Central memory CD8-positive, alpha-beta T cell (primary cell): ENCODE measurements at regions not wholly inside any gene's neighbourhood (a gene's known extent, or its start where the extent isn't known, plus 50 kb on each side); places are given as distances from the start of the nearest gene placed in this dataset.

ENCODE experiments used
- ATAC-seq: fragments of 150-1000 bp; cut with Tn5 transposase; replicated peaks from 2 replicates; pipeline ENCODE4 v1.10.0; 2022; ENCODE audit warnings: mild to moderate bottlenecking, moderate FRiP score, moderate number of reproducible peaks; ENCODE audit not compliant: poor library complexity, severe bottlenecking; ENCODE audit errors: extremely low read depth
- DNase-seq, 2 donors: peaks; one replicate each; pipeline ENCODE4 v3.0.0; 2021; ENCODE audit warnings: low spot score in 2 of 2
- H3K27ac Mint-ChIP-seq: one replicate; pipeline ENCODE4 v1.8.0; 2022; ENCODE audit warnings: low read depth, mild to moderate bottlenecking, moderate library complexity, mixed read lengths
- H3K27me3 Mint-ChIP-seq: one replicate; pipeline ENCODE4 v1.8.0; 2022; ENCODE audit warnings: mixed read lengths
- H3K36me3 Mint-ChIP-seq: one replicate; pipeline ENCODE4 v1.8.0; 2022; ENCODE audit warnings: mild to moderate bottlenecking, moderate library complexity, mixed read lengths; ENCODE audit not compliant: insufficient read depth
- H3K4me1 Mint-ChIP-seq: one replicate; pipeline ENCODE4 v1.8.0; 2022; ENCODE audit warnings: mixed read lengths
- H3K4me3 Mint-ChIP-seq: one replicate; pipeline ENCODE4 v1.8.0; 2022; ENCODE audit warnings: mild to moderate bottlenecking, moderate library complexity, mixed read lengths
- H3K9me3 Mint-ChIP-seq: one replicate; pipeline ENCODE4 v1.8.0; 2022; ENCODE audit warnings: mixed read lengths

DNA sequence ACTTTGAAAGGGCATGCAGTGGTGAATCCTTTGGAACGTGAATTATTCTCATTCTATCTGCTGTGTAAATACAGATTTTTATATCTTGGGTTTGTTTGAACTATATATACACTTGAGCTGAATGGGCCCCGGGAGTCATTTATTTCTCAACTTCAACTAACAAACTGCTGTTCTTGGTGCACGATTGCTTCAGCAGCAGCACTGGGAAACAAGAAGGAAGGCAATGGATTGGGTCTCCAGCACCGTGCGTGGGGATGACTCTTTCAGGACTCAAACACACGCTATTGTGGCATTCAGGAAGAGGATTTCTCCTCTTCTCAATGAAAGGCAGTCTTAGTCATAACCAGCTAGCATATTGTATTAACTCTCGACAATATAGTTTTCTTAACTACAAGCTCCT is 226.0 kb upstream of the NFE2L3 start:
- Mint-ChIP-seq H3K36me3 (no peaks in the 10 kb centered on the region), H3K27me3 (peaks cover 71% of the 10 kb centered on the region), H3K9me3 (no peaks in the 10 kb centered on the region), H3K4me1 (no peaks in the 10 kb centered on the region), H3K27ac (no peak overlapping the region), H3K4me3 (no peak overlapping the region)
- DNase-seq = no peak
- no peak for ATAC-seq

- no peak for ATAC-seq
- Mint-ChIP-seq H3K36me3 (no peaks in the 10 kb centered on the region), H3K4me3 (no peak overlapping the region), H3K27me3 (peaks cover 71% of the 10 kb centered on the region), H3K27ac (no peak overlapping the region), H3K4me1 (no peaks in the 10 kb centered on the region), H3K9me3 (no peaks in the 10 kb centered on the region)
- DNase-seq = no peak
Measured at GRCh38 chr7:25926451-25926850, 225.5 kb upstream of the NFE2L3 start.

DNA sequence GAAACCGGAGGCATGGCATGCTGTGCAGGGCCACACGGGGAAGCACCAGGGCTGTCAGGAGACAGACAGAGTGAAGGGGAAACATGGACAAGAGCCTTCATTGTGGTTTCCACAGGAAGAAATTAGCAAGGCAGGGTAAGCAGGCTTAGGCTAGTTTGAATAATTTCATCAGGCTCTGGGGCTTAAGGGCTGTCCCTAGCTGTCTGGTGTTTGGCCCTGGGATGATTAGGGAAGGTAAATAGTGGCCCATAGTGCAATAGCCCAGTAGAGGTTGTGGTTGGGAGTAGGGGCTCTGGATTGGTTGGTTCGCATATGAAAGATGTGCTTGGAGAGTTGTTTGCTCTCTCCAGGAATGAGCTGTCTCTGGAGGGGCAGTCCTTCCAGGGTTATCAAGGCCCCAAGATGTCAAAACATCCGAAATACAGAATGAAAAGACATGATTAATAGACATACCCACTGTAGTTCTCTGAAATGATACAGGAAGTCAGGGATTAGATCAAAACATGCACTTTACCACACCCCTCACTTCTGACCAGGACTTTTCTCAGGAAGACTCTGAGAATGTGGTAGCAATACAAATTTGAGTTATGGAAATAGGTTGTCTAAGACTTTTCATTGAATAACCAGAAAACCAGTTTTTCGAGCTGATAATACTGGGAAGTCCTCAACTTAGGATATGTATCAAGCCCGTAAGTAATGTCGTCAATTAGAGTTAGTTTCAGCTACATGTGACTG is 224.9 kb upstream of the NFE2L3 start:
- no peaks in the 10 kb centered on the region for H3K36me3 Mint-ChIP-seq
- no peaks in the 10 kb centered on the region for H3K9me3 Mint-ChIP-seq
- no peak for ATAC-seq
- H3K27me3 Mint-ChIP-seq = peaks cover 65% of the 10 kb centered on the region
- no peak for DNase-seq
- H3K27ac Mint-ChIP-seq = no peak overlapping the region
- H3K4me3 Mint-ChIP-seq = no peak overlapping the region
- H3K4me1 Mint-ChIP-seq = no peaks in the 10 kb centered on the region

GRCh38 chr7:25927626-25927978 is 224.4 kb upstream of the NFE2L3 start:
- DNase-seq (no peak), ATAC-seq (no peak)
- Mint-ChIP-seq H3K27ac (no peak overlapping the region), H3K36me3 (no peaks in the 10 kb centered on the region), H3K27me3 (peaks cover 64% of the 10 kb centered on the region), H3K4me3 (no peak overlapping the region), H3K9me3 (no peaks in the 10 kb centered on the region), H3K4me1 (no peaks in the 10 kb centered on the region)

DNA sequence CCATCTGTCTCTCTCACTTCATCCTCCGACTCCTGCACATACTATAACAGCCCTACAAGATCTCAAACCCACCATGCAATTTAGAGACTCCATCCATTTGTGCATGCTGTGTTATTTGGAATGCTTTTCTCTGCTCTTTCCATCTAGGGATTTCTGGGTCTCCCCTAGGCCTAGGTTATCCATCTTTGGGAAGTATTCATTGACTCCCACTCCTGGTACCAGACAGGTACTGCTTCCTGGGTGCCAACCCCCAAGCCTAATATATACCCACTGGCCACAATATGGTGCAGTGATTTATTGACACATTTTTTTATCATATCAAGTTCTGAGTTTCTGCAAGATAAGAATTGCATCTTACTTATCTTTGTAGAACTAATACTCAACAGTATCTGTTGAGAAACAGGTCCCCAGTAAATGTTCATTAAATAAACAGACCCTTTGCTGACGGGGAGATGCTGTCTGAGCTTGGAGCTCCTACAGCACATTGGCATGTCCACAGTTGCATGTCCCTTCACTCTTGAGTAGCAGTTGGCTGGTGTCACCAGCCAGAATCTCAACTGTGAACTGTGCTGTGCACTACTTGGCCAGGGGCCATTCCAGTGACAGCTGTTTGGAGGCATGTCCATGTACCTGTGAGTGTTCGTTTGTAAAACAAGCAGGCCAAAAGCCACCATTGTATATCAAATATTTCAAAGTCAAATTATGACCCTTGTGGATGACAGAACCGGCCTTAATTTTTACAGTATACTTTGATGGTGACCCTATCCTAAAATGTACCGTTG is 223.3 kb upstream of the NFE2L3 start:
- Mint-ChIP-seq H3K27me3 (peaks cover 64% of the 10 kb centered on the region), H3K27ac (no peak overlapping the region), H3K9me3 (peaks cover 7% of the 10 kb centered on the region), H3K4me1 (no peaks in the 10 kb centered on the region), H3K4me3 (no peak overlapping the region), H3K36me3 (no peaks in the 10 kb centered on the region)
- ATAC-seq = no peak
- no peak for DNase-seq

GRCh38 chr7:25929448-25929847 is 222.6 kb upstream of the NFE2L3 start:
- Mint-ChIP-seq H3K36me3 (no peaks in the 10 kb centered on the region), H3K9me3 (peaks cover 14% of the 10 kb centered on the region), H3K4me3 (no peak overlapping the region), H3K27ac (no peak overlapping the region), H3K4me1 (no peaks in the 10 kb centered on the region), H3K27me3 (peaks cover 68% of the 10 kb centered on the region)
- no peak for DNase-seq
- no peak for ATAC-seq

DNA sequence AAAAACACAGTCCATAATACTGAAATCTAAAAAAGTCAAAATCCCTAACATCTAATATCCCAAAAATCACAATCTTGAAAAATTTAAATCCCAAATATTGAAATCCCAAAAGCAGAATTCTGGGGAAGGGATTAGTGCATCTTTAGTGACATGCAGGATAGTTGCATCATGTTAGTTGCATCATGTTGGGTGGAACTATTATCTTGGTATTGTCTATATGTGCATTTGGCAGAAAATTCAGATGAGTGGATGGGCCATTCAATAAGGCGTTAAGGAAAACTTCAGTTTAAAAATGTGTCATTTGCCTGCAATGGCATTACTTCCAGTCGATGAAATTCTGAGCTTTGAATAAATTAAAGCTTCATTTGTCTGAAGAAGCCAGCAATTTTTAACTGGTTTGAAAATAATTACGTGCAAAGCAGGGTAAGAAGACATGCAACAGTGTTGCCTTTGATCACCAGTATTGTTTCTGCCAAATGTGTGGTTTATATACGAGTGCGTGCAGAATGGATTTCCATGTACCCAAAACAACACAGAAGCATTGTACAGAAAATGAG is 221.4 kb upstream of the NFE2L3 start:
- peaks cover 79% of the 10 kb centered on the region for H3K27me3 Mint-ChIP-seq
- H3K9me3 Mint-ChIP-seq = peaks cover 23% of the 10 kb centered on the region
- no peaks in the 10 kb centered on the region for H3K36me3 Mint-ChIP-seq
- H3K27ac Mint-ChIP-seq = no peak overlapping the region
- DNase-seq (no peak), ATAC-seq (no peak)
- no peaks in the 10 kb centered on the region for H3K4me1 Mint-ChIP-seq
- no peak overlapping the region for H3K4me3 Mint-ChIP-seq

GRCh38 chr7:25931156-25931555 is 220.8 kb upstream of the NFE2L3 start:
- Mint-ChIP-seq H3K4me3 (no peak overlapping the region), H3K27ac (no peak overlapping the region), H3K36me3 (no peaks in the 10 kb centered on the region), H3K4me1 (no peaks in the 10 kb centered on the region), H3K27me3 (peaks cover 85% of the 10 kb centered on the region), H3K9me3 (peaks cover 23% of the 10 kb centered on the region)
- DNase-seq (no peak), ATAC-seq (no peak)

DNA sequence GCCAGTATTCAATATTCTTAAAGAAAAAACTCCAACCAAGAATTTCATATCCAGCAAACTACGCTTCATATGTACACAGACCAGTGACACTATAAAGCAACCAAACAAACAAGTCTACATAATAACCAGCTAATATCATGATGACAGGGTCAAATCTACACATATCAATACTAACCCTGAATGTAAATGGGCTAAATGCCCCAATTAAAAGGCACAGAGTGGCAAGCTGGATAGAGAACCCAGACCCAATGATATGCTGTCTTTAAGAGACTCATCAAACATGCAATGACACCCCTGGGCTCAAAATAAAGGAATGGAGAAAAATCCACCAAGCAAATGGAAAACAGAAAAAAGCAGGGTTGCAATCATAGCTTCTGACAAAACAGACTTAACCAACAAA is 218.1 kb upstream of the NFE2L3 start:
- ATAC-seq (no peak), DNase-seq (no peak)
- Mint-ChIP-seq H3K27ac (no peak overlapping the region), H3K9me3 (peaks cover 23% of the 10 kb centered on the region), H3K4me1 (no peaks in the 10 kb centered on the region), H3K27me3 (peaks cover 74% of the 10 kb centered on the region), H3K36me3 (no peaks in the 10 kb centered on the region), H3K4me3 (no peak overlapping the region)

DNA sequence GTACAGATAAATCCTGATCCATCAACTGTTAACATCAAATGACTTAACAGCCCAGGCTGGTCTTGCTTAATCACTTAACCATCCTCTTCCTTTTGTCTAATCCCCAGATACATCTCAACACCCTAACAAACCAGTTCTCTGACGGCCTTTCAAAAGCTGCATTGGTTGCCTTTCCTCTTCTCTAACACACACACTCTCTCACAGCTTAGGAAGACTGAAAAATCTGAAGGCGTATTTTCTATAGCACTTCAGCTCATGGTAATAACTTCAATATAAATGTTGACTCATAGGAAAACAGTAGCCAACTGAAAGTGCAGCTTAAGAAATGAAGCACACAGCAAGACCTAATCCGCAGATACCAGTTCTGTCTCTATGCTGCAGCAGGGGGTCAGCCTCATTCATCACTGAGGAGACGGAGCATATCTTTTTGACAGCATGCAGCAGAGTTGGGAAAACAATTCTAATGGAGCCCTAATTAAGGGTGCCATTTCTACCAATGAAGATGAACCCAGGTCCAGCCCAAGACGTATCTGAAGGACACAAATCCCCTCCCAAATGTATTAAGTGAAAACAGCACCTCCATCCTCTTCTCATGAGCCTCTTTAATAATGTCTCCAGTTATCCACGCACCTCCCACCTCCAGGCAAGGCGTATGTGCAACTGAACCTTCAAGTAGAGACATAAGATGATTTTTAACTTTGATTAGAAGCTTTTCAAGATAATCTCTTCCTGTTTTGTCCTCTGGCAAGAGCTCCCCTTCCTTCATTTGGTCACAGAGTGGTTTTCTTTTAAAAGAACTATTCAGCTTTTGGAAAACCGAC is 211.7 kb upstream of the NFE2L3 start:
- ATAC-seq (no peak), DNase-seq (no peak)
- Mint-ChIP-seq H3K27ac (no peak overlapping the region), H3K36me3 (no peaks in the 10 kb centered on the region), H3K9me3 (peaks cover under 1% of the 10 kb centered on the region), H3K4me1 (no peaks in the 10 kb centered on the region), H3K27me3 (peaks cover 49% of the 10 kb centered on the region), H3K4me3 (no peak overlapping the region)

GRCh38 chr7:25944777-25945515 is 207.1 kb upstream of the NFE2L3 start:
- Mint-ChIP-seq H3K4me3 (no peak overlapping the region), H3K27me3 (peaks cover 23% of the 10 kb centered on the region), H3K27ac (no peak overlapping the region), H3K9me3 (no peaks in the 10 kb centered on the region), H3K4me1 (peaks cover 2% of the 10 kb centered on the region), H3K36me3 (no peaks in the 10 kb centered on the region)
- ATAC-seq (no peak), DNase-seq (no peak)

- no peak overlapping the region for H3K4me3 Mint-ChIP-seq
- no peak overlapping the region for H3K27ac Mint-ChIP-seq
- peaks cover 17% of the 10 kb centered on the region for H3K27me3 Mint-ChIP-seq
- no peaks in the 10 kb centered on the region for H3K9me3 Mint-ChIP-seq
- DNase-seq (no peak), ATAC-seq (no peak)
- peaks cover 8% of the 10 kb centered on the region for H3K4me1 Mint-ChIP-seq
- no peaks in the 10 kb centered on the region for H3K36me3 Mint-ChIP-seq
Measured at GRCh38 chr7:25945608-25946007, 206.4 kb upstream of the NFE2L3 start.
